DOHH2 (cell line): ENCODE measurements at regions not wholly inside any gene's neighbourhood (a gene's known extent, or its start where the extent isn't known, plus 50 kb on each side); places are given as distances from the start of the nearest gene placed in this dataset.

ENCODE experiments used
- EZH2phosphoT487 ChIP-seq: fragments of 200-600 bp; sonication (generic); IDR thresholded peaks from 2 replicates; pipeline ENCODE4 v1.6.1; 2017; ENCODE audit warnings: borderline replicate concordance, mild to moderate bottlenecking, antibody characterized with exemption, low read length, moderate library complexity, mixed read lengths
- TF ChIP-seq, protein P1 (sequence below): fragments of 200-600 bp; sonication (generic); IDR thresholded peaks from one replicate; pipeline ENCODE4 v1.5.1; 2014; ENCODE audit warnings: antibody characterized with exemption, mild to moderate bottlenecking, low read depth, low read length; ENCODE audit not compliant: poor library complexity, severe bottlenecking

DNA sequence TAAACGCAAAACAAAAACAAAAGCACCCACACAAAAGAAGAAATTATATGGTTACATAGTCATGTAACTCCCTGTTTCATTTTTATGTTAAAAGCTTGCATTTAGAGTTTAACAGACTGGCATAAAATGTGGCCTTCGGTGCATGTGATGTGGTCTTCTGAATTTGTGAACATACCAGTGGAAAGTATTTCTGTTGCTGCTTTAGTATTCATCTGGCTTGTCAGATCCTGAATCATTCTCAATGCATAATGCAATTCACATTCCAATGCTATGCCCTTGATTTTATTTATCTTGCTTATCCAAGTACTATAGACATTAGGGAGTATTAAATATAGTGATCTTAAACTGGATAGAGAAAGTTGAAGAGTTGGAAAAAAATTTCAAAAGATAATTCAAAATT, 740.2 kb upstream of the ZNF608 start:
- TF ChIP-seq, protein P1, sequence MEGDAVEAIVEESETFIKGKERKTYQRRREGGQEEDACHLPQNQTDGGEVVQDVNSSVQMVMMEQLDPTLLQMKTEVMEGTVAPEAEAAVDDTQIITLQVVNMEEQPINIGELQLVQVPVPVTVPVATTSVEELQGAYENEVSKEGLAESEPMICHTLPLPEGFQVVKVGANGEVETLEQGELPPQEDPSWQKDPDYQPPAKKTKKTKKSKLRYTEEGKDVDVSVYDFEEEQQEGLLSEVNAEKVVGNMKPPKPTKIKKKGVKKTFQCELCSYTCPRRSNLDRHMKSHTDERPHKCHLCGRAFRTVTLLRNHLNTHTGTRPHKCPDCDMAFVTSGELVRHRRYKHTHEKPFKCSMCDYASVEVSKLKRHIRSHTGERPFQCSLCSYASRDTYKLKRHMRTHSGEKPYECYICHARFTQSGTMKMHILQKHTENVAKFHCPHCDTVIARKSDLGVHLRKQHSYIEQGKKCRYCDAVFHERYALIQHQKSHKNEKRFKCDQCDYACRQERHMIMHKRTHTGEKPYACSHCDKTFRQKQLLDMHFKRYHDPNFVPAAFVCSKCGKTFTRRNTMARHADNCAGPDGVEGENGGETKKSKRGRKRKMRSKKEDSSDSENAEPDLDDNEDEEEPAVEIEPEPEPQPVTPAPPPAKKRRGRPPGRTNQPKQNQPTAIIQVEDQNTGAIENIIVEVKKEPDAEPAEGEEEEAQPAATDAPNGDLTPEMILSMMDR, result no peak
- TF ChIP-seq EZH2phosphoT487, result no peak
